ENCODE measurements at regions not wholly inside any gene's neighbourhood (a gene's known extent, or its start where the extent isn't known, plus 50 kb on each side); places are given as distances from the start of the nearest gene placed in this dataset.

- no peaks in the 10 kb centered on the region for H3K27me3 ChIP-seq (ENCODE audit: control insufficient read depth, insufficient read depth, low read length)
- no peak overlapping the region for H3K4me2 ChIP-seq (ENCODE audit: low read length)
- H3K4me3 ChIP-seq (ENCODE audit: low read length) = no peak overlapping the region
- H3K4me1 ChIP-seq (ENCODE audit: control insufficient read depth, insufficient read depth, low read length) = no peaks in the 10 kb centered on the region
- H3K9me3 ChIP-seq (replicated peaks; ENCODE audit: low read length) = no peaks in the 10 kb centered on the region
- H3K9ac ChIP-seq (ENCODE audit: low read depth, low read length) = no peak overlapping the region
- no peaks in the 10 kb centered on the region for H3K36me3 ChIP-seq (ENCODE audit: insufficient read depth, low read length)
Measured at GRCh38 chr7:50863053-50863452, 80.4 kb upstream of the GRB10 start.

GRCh38 chr7:50862302-50862701 lies 79.6 kb upstream of the GRB10 start:
- H3K36me3 ChIP-seq (ENCODE audit: insufficient read depth, low read length) = no peaks in the 10 kb centered on the region
- no peak overlapping the region for H3K4me2 ChIP-seq (ENCODE audit: low read length)
- H3K4me3 ChIP-seq (ENCODE audit: low read length) = no peak overlapping the region
- no peaks in the 10 kb centered on the region for H3K4me1 ChIP-seq (ENCODE audit: control insufficient read depth, insufficient read depth, low read length)
- H3K9me3 ChIP-seq (replicated peaks; ENCODE audit: low read length) = no peaks in the 10 kb centered on the region
- H3K9ac ChIP-seq (ENCODE audit: low read depth, low read length) = no peak overlapping the region
- peaks cover under 1% of the 10 kb centered on the region for H3K27me3 ChIP-seq (ENCODE audit: control insufficient read depth, insufficient read depth, low read length)

GRCh38 chr7:50860598-50860997 lies 77.9 kb upstream of the GRB10 start:
- Histone ChIP-seq H3K4me2 (ENCODE audit: low read length) (no peak overlapping the region), H3K9me3 (replicated peaks; ENCODE audit: low read length) (no peaks in the 10 kb centered on the region), H3K27me3 (ENCODE audit: control insufficient read depth, insufficient read depth, low read length) (peaks cover 17% of the 10 kb centered on the region), H3K4me1 (ENCODE audit: control insufficient read depth, insufficient read depth, low read length) (no peaks in the 10 kb centered on the region), H3K4me3 (ENCODE audit: low read length) (no peak overlapping the region), H3K9ac (ENCODE audit: low read depth, low read length) (no peak overlapping the region), H3K36me3 (ENCODE audit: insufficient read depth, low read length) (no peaks in the 10 kb centered on the region)

GRCh38 chr7:50860174-50860573 lies 77.5 kb upstream of the GRB10 start:
- no peak overlapping the region for H3K4me3 ChIP-seq (ENCODE audit: low read length)
- H3K4me2 ChIP-seq (ENCODE audit: low read length) = no peak overlapping the region
- no peak overlapping the region for H3K9ac ChIP-seq (ENCODE audit: low read depth, low read length)
- H3K9me3 ChIP-seq (replicated peaks; ENCODE audit: low read length) = no peaks in the 10 kb centered on the region
- H3K27me3 ChIP-seq (ENCODE audit: control insufficient read depth, insufficient read depth, low read length) = peaks cover 20% of the 10 kb centered on the region
- no peaks in the 10 kb centered on the region for H3K36me3 ChIP-seq (ENCODE audit: insufficient read depth, low read length)
- H3K4me1 ChIP-seq (ENCODE audit: control insufficient read depth, insufficient read depth, low read length) = no peaks in the 10 kb centered on the region

GRCh38 chr7:50858528-50859245 lies 76.0 kb upstream of the GRB10 start:
- no peak overlapping the region for H3K4me3 ChIP-seq (ENCODE audit: low read length)
- no peaks in the 10 kb centered on the region for H3K4me1 ChIP-seq (ENCODE audit: control insufficient read depth, insufficient read depth, low read length)
- no peak overlapping the region for H3K4me2 ChIP-seq (ENCODE audit: low read length)
- no peak overlapping the region for H3K9ac ChIP-seq (ENCODE audit: low read depth, low read length)
- H3K9me3 ChIP-seq (replicated peaks; ENCODE audit: low read length) = no peaks in the 10 kb centered on the region
- peaks cover 27% of the 10 kb centered on the region for H3K27me3 ChIP-seq (ENCODE audit: control insufficient read depth, insufficient read depth, low read length)
- H3K36me3 ChIP-seq (ENCODE audit: insufficient read depth, low read length) = no peaks in the 10 kb centered on the region

GRCh38 chr7:50857804-50858489 lies 75.3 kb upstream of the GRB10 start:
- Histone ChIP-seq H3K4me1 (ENCODE audit: control insufficient read depth, insufficient read depth, low read length) (no peaks in the 10 kb centered on the region), H3K4me2 (ENCODE audit: low read length) (no peak overlapping the region), H3K4me3 (ENCODE audit: low read length) (no peak overlapping the region), H3K27me3 (ENCODE audit: control insufficient read depth, insufficient read depth, low read length) (peaks cover 32% of the 10 kb centered on the region), H3K9me3 (replicated peaks; ENCODE audit: low read length) (no peaks in the 10 kb centered on the region), H3K36me3 (ENCODE audit: insufficient read depth, low read length) (no peaks in the 10 kb centered on the region), H3K9ac (ENCODE audit: low read depth, low read length) (no peak overlapping the region)

- H3K4me1 ChIP-seq (ENCODE audit: control insufficient read depth, insufficient read depth, low read length) = no peaks in the 10 kb centered on the region
- H3K27me3 ChIP-seq (ENCODE audit: control insufficient read depth, insufficient read depth, low read length) = peaks cover 32% of the 10 kb centered on the region
- H3K9me3 ChIP-seq (replicated peaks; ENCODE audit: low read length) = no peaks in the 10 kb centered on the region
- no peak overlapping the region for H3K4me3 ChIP-seq (ENCODE audit: low read length)
- no peak overlapping the region for H3K4me2 ChIP-seq (ENCODE audit: low read length)
- H3K36me3 ChIP-seq (ENCODE audit: insufficient read depth, low read length) = no peaks in the 10 kb centered on the region
- H3K9ac ChIP-seq (ENCODE audit: low read depth, low read length) = no peak overlapping the region
Measured at GRCh38 chr7:50856806-50857205, 74.1 kb upstream of the GRB10 start.

GRCh38 chr7:50856231-50856630 lies 73.5 kb upstream of the GRB10 start:
- Histone ChIP-seq H3K4me3 (ENCODE audit: low read length) (no peak overlapping the region), H3K27me3 (ENCODE audit: control insufficient read depth, insufficient read depth, low read length) (peaks cover 32% of the 10 kb centered on the region), H3K9ac (ENCODE audit: low read depth, low read length) (no peak overlapping the region), H3K4me2 (ENCODE audit: low read length) (no peak overlapping the region), H3K4me1 (ENCODE audit: control insufficient read depth, insufficient read depth, low read length) (peaks cover 5% of the 10 kb centered on the region), H3K9me3 (replicated peaks; ENCODE audit: low read length) (no peaks in the 10 kb centered on the region), H3K36me3 (ENCODE audit: insufficient read depth, low read length) (no peaks in the 10 kb centered on the region)

GRCh38 chr7:50855526-50855925 lies 72.8 kb upstream of the GRB10 start:
- H3K9ac ChIP-seq (ENCODE audit: low read depth, low read length) = no peak overlapping the region
- no peak overlapping the region for H3K4me2 ChIP-seq (ENCODE audit: low read length)
- peaks cover 32% of the 10 kb centered on the region for H3K27me3 ChIP-seq (ENCODE audit: control insufficient read depth, insufficient read depth, low read length)
- no peak overlapping the region for H3K4me3 ChIP-seq (ENCODE audit: low read length)
- no peaks in the 10 kb centered on the region for H3K9me3 ChIP-seq (replicated peaks; ENCODE audit: low read length)
- no peaks in the 10 kb centered on the region for H3K36me3 ChIP-seq (ENCODE audit: insufficient read depth, low read length)
- peaks cover 8% of the 10 kb centered on the region for H3K4me1 ChIP-seq (ENCODE audit: control insufficient read depth, insufficient read depth, low read length)

- Histone ChIP-seq H3K36me3 (ENCODE audit: insufficient read depth, low read length) (no peaks in the 10 kb centered on the region), H3K9me3 (replicated peaks; ENCODE audit: low read length) (no peaks in the 10 kb centered on the region), H3K4me2 (ENCODE audit: low read length) (no peak overlapping the region), H3K27me3 (ENCODE audit: control insufficient read depth, insufficient read depth, low read length) (peaks cover 32% of the 10 kb centered on the region), H3K4me3 (ENCODE audit: low read length) (no peak overlapping the region), H3K9ac (ENCODE audit: low read depth, low read length) (no peak overlapping the region), H3K4me1 (ENCODE audit: control insufficient read depth, insufficient read depth, low read length) (peaks cover 8% of the 10 kb centered on the region)
Measured at GRCh38 chr7:50854831-50855230, 72.1 kb upstream of the GRB10 start.

- Histone ChIP-seq H3K4me1 (ENCODE audit: control insufficient read depth, insufficient read depth, low read length) (peaks cover 8% of the 10 kb centered on the region), H3K27me3 (ENCODE audit: control insufficient read depth, insufficient read depth, low read length) (peaks cover 32% of the 10 kb centered on the region), H3K9me3 (replicated peaks; ENCODE audit: low read length) (no peaks in the 10 kb centered on the region), H3K36me3 (ENCODE audit: insufficient read depth, low read length) (no peaks in the 10 kb centered on the region), H3K4me2 (ENCODE audit: low read length) (no peak overlapping the region), H3K9ac (ENCODE audit: low read depth, low read length) (no peak overlapping the region), H3K4me3 (ENCODE audit: low read length) (no peak overlapping the region)
Measured at GRCh38 chr7:50854247-50854646, 71.6 kb upstream of the GRB10 start.

- no peaks in the 10 kb centered on the region for H3K36me3 ChIP-seq (ENCODE audit: insufficient read depth, low read length)
- no peaks in the 10 kb centered on the region for H3K9me3 ChIP-seq (replicated peaks; ENCODE audit: low read length)
- H3K4me3 ChIP-seq (ENCODE audit: low read length) = no peak overlapping the region
- H3K4me2 ChIP-seq (ENCODE audit: low read length) = no peak overlapping the region
- no peak overlapping the region for H3K9ac ChIP-seq (ENCODE audit: low read depth, low read length)
- peaks cover 32% of the 10 kb centered on the region for H3K27me3 ChIP-seq (ENCODE audit: control insufficient read depth, insufficient read depth, low read length)
- H3K4me1 ChIP-seq (ENCODE audit: control insufficient read depth, insufficient read depth, low read length) = peaks cover 8% of the 10 kb centered on the region
Measured at GRCh38 chr7:50853311-50853710, 70.6 kb upstream of the GRB10 start.

Data from skeletal muscle satellite cell (primary cell).